ENCODE measurements at regions not wholly inside any gene's neighbourhood (a gene's known extent, or its start where the extent isn't known, plus 50 kb on each side); places are given as distances from the start of the nearest gene placed in this dataset.

DNA sequence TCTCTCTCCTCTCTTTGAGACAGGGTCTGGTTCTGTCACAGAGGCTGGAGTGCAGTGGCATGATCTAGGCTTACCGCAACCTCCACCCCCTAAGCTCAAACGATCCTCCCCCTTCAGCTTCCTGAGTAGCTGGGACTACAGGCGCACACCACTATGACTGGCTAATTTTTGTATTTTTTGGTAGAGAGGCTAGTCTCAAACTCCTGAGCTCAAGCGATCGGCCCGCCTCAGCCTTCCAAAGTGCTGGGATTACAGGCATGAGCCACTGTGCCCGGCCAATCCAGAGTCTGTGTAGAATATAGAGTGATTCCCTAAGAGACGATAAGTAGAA lies 65.8 kb upstream of the RPH3AL start:
- TF ChIP-seq, protein P1, sequence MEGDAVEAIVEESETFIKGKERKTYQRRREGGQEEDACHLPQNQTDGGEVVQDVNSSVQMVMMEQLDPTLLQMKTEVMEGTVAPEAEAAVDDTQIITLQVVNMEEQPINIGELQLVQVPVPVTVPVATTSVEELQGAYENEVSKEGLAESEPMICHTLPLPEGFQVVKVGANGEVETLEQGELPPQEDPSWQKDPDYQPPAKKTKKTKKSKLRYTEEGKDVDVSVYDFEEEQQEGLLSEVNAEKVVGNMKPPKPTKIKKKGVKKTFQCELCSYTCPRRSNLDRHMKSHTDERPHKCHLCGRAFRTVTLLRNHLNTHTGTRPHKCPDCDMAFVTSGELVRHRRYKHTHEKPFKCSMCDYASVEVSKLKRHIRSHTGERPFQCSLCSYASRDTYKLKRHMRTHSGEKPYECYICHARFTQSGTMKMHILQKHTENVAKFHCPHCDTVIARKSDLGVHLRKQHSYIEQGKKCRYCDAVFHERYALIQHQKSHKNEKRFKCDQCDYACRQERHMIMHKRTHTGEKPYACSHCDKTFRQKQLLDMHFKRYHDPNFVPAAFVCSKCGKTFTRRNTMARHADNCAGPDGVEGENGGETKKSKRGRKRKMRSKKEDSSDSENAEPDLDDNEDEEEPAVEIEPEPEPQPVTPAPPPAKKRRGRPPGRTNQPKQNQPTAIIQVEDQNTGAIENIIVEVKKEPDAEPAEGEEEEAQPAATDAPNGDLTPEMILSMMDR (IDR thresholded peaks at IDR 0.05): no peak
- no peak for TF ChIP-seq POLR2AphosphoS5 (IDR thresholded peaks at IDR 0.05)
